SU-DHL-6 (cell line): ENCODE measurements at regions not wholly inside any gene's neighbourhood (a gene's known extent, or its start where the extent isn't known, plus 50 kb on each side); places are given as distances from the start of the nearest gene placed in this dataset.

Source experiments
- CTCF ChIP-seq: fragments of 200-600 bp; sonication (generic); IDR thresholded peaks from one replicate; pipeline ENCODE4 v1.5.1; 2017; ENCODE audit warnings: antibody characterized with exemption, mild to moderate bottlenecking, low read length, moderate library complexity; ENCODE audit not compliant: insufficient read depth, poor library complexity, severe bottlenecking
- EZH2phosphoT487 ChIP-seq: fragments of 200-600 bp; sonication (generic), shearing (Covaris generic); conservative IDR thresholded peaks from 2 replicates; pipeline ENCODE4 v1.6.1; 2018; ENCODE audit warnings: mild to moderate bottlenecking, antibody characterized with exemption, low read length, moderate library complexity, mixed read lengths

GRCh38 chr17:31686495-31686894, 172.5 kb downstream of the COPRS start:
- TF ChIP-seq CTCF (no peak), EZH2phosphoT487 (no peak)
